IMR-90 (cell line): ENCODE measurements at regions not wholly inside any gene's neighbourhood (a gene's known extent, or its start where the extent isn't known, plus 50 kb on each side); places are given as distances from the start of the nearest gene placed in this dataset.

Experiments
- CEBPB ChIP-seq: IDR thresholded peaks from 2 replicates; pipeline ENCODE4 v1.6.1; 2012; ENCODE audit warnings: low read depth, low read length, improper control_type of control experiment
- CTCF ChIP-seq: conservative IDR thresholded peaks from 2 replicates; pipeline ENCODE4 v1.5.1; 2012; ENCODE audit warnings: mild to moderate bottlenecking, low read depth, low read length, improper control_type of control experiment
- POLR2A ChIP-seq: IDR thresholded peaks from 2 replicates; pipeline ENCODE4 v1.6.1; 2012; ENCODE audit warnings: mild to moderate bottlenecking, low read depth, low read length
- RAD21 ChIP-seq: IDR thresholded peaks from 2 replicates; pipeline ENCODE4 v1.6.1; 2012; ENCODE audit warnings: low read length, improper control_type of control experiment
- TF ChIP-seq, protein P1 (sequence below): fragments of 150-350 bp; IDR thresholded peaks from 2 replicates; pipeline ENCODE4 v1.6.1; 2017; ENCODE audit warnings: mild to moderate bottlenecking, antibody characterized with exemption, low read length, low read depth

DNA sequence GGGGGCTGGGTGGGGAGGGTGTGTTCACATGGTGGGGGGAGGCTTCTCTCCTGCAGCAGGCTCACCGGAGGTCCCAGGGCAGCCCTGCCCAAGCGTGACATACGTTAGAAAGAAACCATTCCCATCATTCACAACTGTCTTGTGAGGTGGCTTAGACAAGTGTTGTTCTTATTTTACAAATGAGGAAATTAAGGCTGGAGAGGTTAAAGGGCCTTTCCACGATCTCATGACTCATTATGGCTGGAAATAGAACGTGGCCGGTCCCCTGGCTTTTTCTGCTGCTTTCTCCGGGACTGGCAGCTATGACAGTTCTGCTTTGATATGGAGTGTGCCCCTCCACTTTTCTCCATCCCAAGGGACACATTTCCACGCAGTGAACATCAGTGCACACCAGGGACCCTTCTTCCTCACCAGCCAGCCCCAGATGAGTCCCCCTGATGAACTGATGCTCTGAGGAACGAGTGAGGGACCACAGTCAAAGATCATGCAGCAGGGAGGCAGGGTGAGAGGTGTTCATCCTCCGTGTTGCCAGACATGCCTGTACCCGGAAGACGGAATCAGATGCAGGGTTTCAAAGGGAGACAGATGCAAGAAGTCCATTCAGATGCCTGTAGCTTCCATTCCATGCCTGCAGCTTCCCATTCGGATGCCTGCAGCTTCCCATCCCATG, 64.0 kb upstream of the ACSL1 start:
- TF ChIP-seq, protein P1, sequence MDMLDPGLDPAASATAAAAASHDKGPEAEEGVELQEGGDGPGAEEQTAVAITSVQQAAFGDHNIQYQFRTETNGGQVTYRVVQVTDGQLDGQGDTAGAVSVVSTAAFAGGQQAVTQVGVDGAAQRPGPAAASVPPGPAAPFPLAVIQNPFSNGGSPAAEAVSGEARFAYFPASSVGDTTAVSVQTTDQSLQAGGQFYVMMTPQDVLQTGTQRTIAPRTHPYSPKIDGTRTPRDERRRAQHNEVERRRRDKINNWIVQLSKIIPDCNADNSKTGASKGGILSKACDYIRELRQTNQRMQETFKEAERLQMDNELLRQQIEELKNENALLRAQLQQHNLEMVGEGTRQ = no peak
- no peak for TF ChIP-seq POLR2A
- TF ChIP-seq CEBPB = no peak
- no peak for TF ChIP-seq RAD21
- no peak for TF ChIP-seq CTCF
